ENCODE measurements at regions not wholly inside any gene's neighbourhood (a gene's known extent, or its start where the extent isn't known, plus 50 kb on each side); places are given as distances from the start of the nearest gene placed in this dataset.

- H3K4me3 Mint-ChIP-seq = no peak overlapping the region
- no peak for ATAC-seq (replicated peaks)
Measured at GRCh38 chr6:122136386-122136785, 263.1 kb upstream of the HSF2 start.

GRCh38 chr6:122140031-122140430 is 259.4 kb upstream of the HSF2 start:
- Mint-ChIP-seq H3K27ac (no peak overlapping the region), H3K4me1 (no peaks in the 10 kb centered on the region), H3K4me3 (no peak overlapping the region), H3K9me3 (no peaks in the 10 kb centered on the region), H3K36me3 (ENCODE audit: low read depth) (no peaks in the 10 kb centered on the region), H3K27me3 (no peaks in the 10 kb centered on the region)
- ATAC-seq (replicated peaks) = no peak

More at GRCh38 chr6:122136386-122136785, 263.1 kb upstream of the HSF2 start:
- Mint-ChIP-seq H3K9me3 (no peaks in the 10 kb centered on the region), H3K27me3 (no peaks in the 10 kb centered on the region), H3K27ac (no peak overlapping the region), H3K36me3 (ENCODE audit: low read depth) (no peaks in the 10 kb centered on the region), H3K4me1 (no peaks in the 10 kb centered on the region)

DNA sequence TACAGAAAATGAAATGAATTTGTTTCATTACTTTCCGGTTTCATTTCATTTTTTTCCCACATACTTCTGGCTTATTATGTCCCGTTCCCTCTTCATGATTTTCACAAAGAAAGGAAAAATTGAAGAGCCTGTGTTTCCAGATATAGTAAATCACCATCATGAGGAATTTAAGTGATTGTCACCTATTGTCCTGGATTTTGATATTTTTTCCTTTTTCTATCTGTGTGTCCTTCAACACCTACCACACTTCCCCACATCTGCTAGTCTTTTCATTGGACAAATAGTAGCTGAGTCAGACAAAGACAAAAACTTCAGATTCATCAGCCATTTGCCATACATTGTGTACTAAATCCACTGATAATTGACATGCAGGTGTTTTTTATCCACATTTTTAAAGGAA is 258.2 kb upstream of the HSF2 start:
- H3K36me3 Mint-ChIP-seq (ENCODE audit: low read depth) = no peaks in the 10 kb centered on the region
- H3K4me1 Mint-ChIP-seq = no peaks in the 10 kb centered on the region
- no peak overlapping the region for H3K4me3 Mint-ChIP-seq
- no peaks in the 10 kb centered on the region for H3K9me3 Mint-ChIP-seq
- no peak for ATAC-seq (replicated peaks)
- H3K27me3 Mint-ChIP-seq = no peaks in the 10 kb centered on the region
- no peak overlapping the region for H3K27ac Mint-ChIP-seq

GRCh38 chr6:122143813-122144601 is 255.4 kb upstream of the HSF2 start:
- Mint-ChIP-seq H3K4me1 (no peaks in the 10 kb centered on the region), H3K27me3 (no peaks in the 10 kb centered on the region), H3K36me3 (ENCODE audit: low read depth) (no peaks in the 10 kb centered on the region), H3K4me3 (no peak overlapping the region), H3K9me3 (no peaks in the 10 kb centered on the region), H3K27ac (no peak overlapping the region)
- no peak for ATAC-seq (replicated peaks)

DNA sequence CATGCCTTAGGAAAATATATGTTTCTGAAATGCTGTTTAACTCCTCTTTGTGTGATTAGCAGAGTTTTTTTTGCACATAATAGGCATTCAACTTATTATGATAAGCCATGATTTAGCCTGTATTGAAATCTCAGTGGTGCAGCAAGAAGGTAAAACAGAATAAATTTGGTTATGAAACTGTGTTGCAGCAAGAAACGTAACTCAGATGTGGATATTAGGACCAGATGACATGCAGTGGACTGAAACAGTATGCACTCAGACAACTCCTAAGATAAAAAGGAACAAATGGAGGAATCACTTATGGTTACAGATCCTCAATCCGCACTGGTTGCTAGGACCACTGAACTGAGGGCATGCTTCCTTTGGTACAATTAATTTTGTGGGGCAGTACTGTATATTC is 254.2 kb upstream of the HSF2 start:
- H3K4me1 Mint-ChIP-seq = no peaks in the 10 kb centered on the region
- H3K36me3 Mint-ChIP-seq (ENCODE audit: low read depth) = no peaks in the 10 kb centered on the region
- H3K27me3 Mint-ChIP-seq = no peaks in the 10 kb centered on the region
- no peak overlapping the region for H3K27ac Mint-ChIP-seq
- H3K4me3 Mint-ChIP-seq = no peak overlapping the region
- no peak for ATAC-seq (replicated peaks)
- no peaks in the 10 kb centered on the region for H3K9me3 Mint-ChIP-seq

DNA sequence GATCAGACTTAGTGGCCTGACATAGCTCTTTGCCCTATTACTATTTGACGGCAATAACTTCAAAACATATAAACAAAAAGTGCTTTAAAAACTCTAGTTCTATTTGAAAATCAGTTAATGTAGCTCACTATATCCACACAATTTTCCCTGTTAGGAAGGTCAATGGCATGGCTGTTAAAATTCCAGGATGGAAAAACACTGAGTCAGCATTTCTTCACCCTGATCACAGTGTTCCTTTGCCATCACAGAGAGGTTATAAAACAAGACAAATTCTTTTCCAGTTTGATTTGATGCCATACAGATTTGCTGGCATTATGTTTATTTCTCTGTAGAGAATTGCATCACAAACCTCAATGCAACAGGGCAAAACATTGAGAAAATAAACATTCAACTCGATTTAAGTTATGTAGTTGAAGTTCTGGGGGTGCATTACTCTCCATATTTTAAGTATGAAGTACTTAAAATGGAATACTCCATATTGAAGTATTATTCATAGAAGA is 253.7 kb upstream of the HSF2 start:
- Mint-ChIP-seq H3K9me3 (no peaks in the 10 kb centered on the region), H3K4me1 (no peaks in the 10 kb centered on the region), H3K27me3 (no peaks in the 10 kb centered on the region), H3K27ac (no peak overlapping the region), H3K36me3 (ENCODE audit: low read depth) (no peaks in the 10 kb centered on the region), H3K4me3 (no peak overlapping the region)
- ATAC-seq (replicated peaks) = no peak

GRCh38 chr6:122147291-122147690 is 252.2 kb upstream of the HSF2 start:
- H3K4me1 Mint-ChIP-seq = no peaks in the 10 kb centered on the region
- no peaks in the 10 kb centered on the region for H3K36me3 Mint-ChIP-seq (ENCODE audit: low read depth)
- H3K4me3 Mint-ChIP-seq = no peak overlapping the region
- ATAC-seq (replicated peaks) = no peak
- H3K27ac Mint-ChIP-seq = no peak overlapping the region
- H3K27me3 Mint-ChIP-seq = no peaks in the 10 kb centered on the region
- H3K9me3 Mint-ChIP-seq = no peaks in the 10 kb centered on the region

DNA sequence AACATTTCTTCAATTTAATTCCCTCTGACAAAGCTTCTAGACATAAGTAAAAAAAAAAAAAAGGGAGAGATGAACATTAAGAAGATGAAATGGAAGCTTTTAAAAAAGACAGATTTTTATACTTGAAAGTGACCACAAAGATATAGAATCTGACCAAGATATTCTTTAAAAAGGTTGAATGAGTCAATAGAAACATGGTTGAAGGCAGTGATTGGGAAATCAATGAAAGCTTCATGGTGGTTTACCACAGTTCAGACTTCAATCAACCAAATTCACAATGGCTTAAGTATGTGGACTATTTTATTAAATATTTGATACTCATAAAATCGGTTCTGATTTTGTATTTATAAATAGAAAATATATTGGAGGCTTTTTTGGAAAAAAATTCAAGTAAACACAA is 248.4 kb upstream of the HSF2 start:
- no peak overlapping the region for H3K27ac Mint-ChIP-seq
- ATAC-seq (replicated peaks) = no peak
- no peaks in the 10 kb centered on the region for H3K9me3 Mint-ChIP-seq
- H3K4me1 Mint-ChIP-seq = no peaks in the 10 kb centered on the region
- H3K4me3 Mint-ChIP-seq = no peak overlapping the region
- no peaks in the 10 kb centered on the region for H3K36me3 Mint-ChIP-seq (ENCODE audit: low read depth)
- H3K27me3 Mint-ChIP-seq = no peaks in the 10 kb centered on the region

- Mint-ChIP-seq H3K27me3 (no peaks in the 10 kb centered on the region), H3K36me3 (ENCODE audit: low read depth) (no peaks in the 10 kb centered on the region), H3K4me1 (no peaks in the 10 kb centered on the region), H3K9me3 (no peaks in the 10 kb centered on the region), H3K4me3 (no peak overlapping the region), H3K27ac (no peak overlapping the region)
- no peak for ATAC-seq (replicated peaks)
Measured at GRCh38 chr6:122151763-122152162, 247.7 kb upstream of the HSF2 start.

DNA sequence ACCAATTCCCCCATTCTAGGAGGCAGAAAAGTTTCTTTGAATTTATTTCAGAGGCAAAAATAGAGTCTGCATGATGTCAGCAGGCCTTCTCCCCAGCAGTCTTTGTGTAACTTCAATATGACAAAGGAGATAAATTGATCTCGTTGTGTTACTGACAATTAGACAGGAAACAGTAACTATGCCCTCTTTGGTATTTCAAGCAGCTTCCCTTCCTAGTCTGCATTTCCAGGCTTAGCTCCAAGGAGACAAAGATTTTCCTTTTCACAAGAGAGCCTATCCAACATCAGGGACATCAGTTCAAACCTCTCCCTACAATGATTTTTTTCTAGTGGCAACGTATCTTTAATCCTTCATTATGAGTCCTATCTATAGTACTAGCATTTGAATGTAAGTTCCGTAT is 245.9 kb upstream of the HSF2 start:
- Mint-ChIP-seq H3K27ac (no peak overlapping the region), H3K27me3 (no peaks in the 10 kb centered on the region), H3K4me3 (no peak overlapping the region), H3K9me3 (no peaks in the 10 kb centered on the region), H3K4me1 (no peaks in the 10 kb centered on the region), H3K36me3 (ENCODE audit: low read depth) (no peaks in the 10 kb centered on the region)
- ATAC-seq (replicated peaks) = no peak

- Mint-ChIP-seq H3K36me3 (ENCODE audit: low read depth) (no peaks in the 10 kb centered on the region), H3K4me1 (no peaks in the 10 kb centered on the region), H3K9me3 (no peaks in the 10 kb centered on the region), H3K27me3 (no peaks in the 10 kb centered on the region), H3K4me3 (no peak overlapping the region), H3K27ac (no peak overlapping the region)
- no peak for ATAC-seq (replicated peaks)
Measured at GRCh38 chr6:122154155-122154554, 245.3 kb upstream of the HSF2 start.

- H3K27ac Mint-ChIP-seq = no peak overlapping the region
- H3K27me3 Mint-ChIP-seq = no peaks in the 10 kb centered on the region
- no peaks in the 10 kb centered on the region for H3K36me3 Mint-ChIP-seq (ENCODE audit: low read depth)
- no peaks in the 10 kb centered on the region for H3K9me3 Mint-ChIP-seq
- ATAC-seq (replicated peaks) = no peak
- H3K4me3 Mint-ChIP-seq = no peak overlapping the region
- no peaks in the 10 kb centered on the region for H3K4me1 Mint-ChIP-seq
Measured at GRCh38 chr6:122154912-122155575, 244.4 kb upstream of the HSF2 start.

GRCh38 chr6:122161136-122161535 is 238.3 kb upstream of the HSF2 start:
- Mint-ChIP-seq H3K9me3 (no peaks in the 10 kb centered on the region), H3K4me3 (no peak overlapping the region), H3K36me3 (ENCODE audit: low read depth) (no peaks in the 10 kb centered on the region), H3K4me1 (no peaks in the 10 kb centered on the region), H3K27me3 (no peaks in the 10 kb centered on the region), H3K27ac (no peak overlapping the region)
- no peak for ATAC-seq (replicated peaks)

DNA sequence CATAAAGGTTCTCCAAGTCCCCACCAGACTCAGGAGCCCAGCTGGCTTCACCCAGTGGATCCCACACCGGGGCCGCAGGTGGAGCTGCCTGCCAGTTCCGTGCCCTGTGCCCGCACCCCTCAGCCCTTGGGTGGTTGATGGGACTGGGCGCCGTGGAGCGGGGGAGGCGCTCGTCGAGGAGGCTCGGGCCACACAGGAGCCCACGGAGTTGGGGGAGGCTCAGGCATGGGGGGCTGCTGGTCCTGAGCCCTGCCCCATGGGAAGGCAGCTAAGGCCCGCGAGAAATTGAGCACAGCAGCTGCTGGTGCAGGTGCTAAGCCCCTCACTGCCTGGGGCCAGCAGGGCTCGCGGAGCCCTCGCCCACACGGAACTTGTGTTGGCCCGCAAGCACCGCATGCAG is 234.4 kb upstream of the HSF2 start:
- H3K27me3 Mint-ChIP-seq = no peaks in the 10 kb centered on the region
- no peak overlapping the region for H3K4me3 Mint-ChIP-seq
- H3K4me1 Mint-ChIP-seq = no peaks in the 10 kb centered on the region

GRCh38 chr6:122170274-122170673 is 229.2 kb upstream of the HSF2 start:
- ATAC-seq (replicated peaks) = no peak
- no peaks in the 10 kb centered on the region for H3K9me3 Mint-ChIP-seq
- H3K27me3 Mint-ChIP-seq = no peaks in the 10 kb centered on the region
- no peaks in the 10 kb centered on the region for H3K4me1 Mint-ChIP-seq
- H3K4me3 Mint-ChIP-seq = no peak overlapping the region
- no peaks in the 10 kb centered on the region for H3K36me3 Mint-ChIP-seq (ENCODE audit: low read depth)
- H3K27ac Mint-ChIP-seq = no peak overlapping the region

More for the DNA sequence above, 234.4 kb upstream of the HSF2 start:
- Mint-ChIP-seq H3K27ac (no peak overlapping the region), H3K36me3 (ENCODE audit: low read depth) (no peaks in the 10 kb centered on the region), H3K9me3 (no peaks in the 10 kb centered on the region)
- ATAC-seq (replicated peaks) = no peak

All from activated T-helper 17 cell treated with anti-CD3 and anti-CD28 coated beads, Interleukin-2, amount 50 U/mL, for 72 hours (primary cell).